Activated CD4-positive, alpha-beta T cell treated with anti-CD3 and anti-CD28 coated beads, Interleukin-10, Interleukin-2, amounts not matched to agents 100 ng/mL and 50 ng/mL, durations not matched to agents 16 hours and 8 hours (primary cell): ENCODE measurements at regions not wholly inside any gene's neighbourhood (a gene's known extent, or its start where the extent isn't known, plus 50 kb on each side); places are given as distances from the start of the nearest gene placed in this dataset.
"Not testable (repeated sequence)": the region's sequence is repeated elsewhere in the genome, so short reads cannot be mapped to it uniquely, and the experiment has no call there.

Experiments
- DNase-seq: peaks from one replicate; pipeline ENCODE4 v3.0.0-alpha.2; 2020

- no peak for DNase-seq
These were observed 192.8 kb upstream of the CDH11 start for GRCh38 chr16:65314627-65315008.

- no peak for DNase-seq
These were observed 192.2 kb upstream of the CDH11 start for GRCh38 chr16:65313936-65314626.

GRCh38 chr16:65312795-65313194, 190.9 kb upstream of the CDH11 start:
- DNase-seq = no peak

GRCh38 chr16:65312071-65312470, 190.2 kb upstream of the CDH11 start:
- DNase-seq = no peak

GRCh38 chr16:65310491-65310890, 188.6 kb upstream of the CDH11 start:
- DNase-seq = not testable (repeated sequence)

GRCh38 chr16:65309354-65309753, 187.5 kb upstream of the CDH11 start:
- DNase-seq = no peak

GRCh38 chr16:65308506-65308905, 186.6 kb upstream of the CDH11 start:
- DNase-seq = no peak

GRCh38 chr16:65307286-65307685, 185.4 kb upstream of the CDH11 start:
- no peak for DNase-seq

- DNase-seq = no peak
These were observed 184.9 kb upstream of the CDH11 start for GRCh38 chr16:65306722-65307121.

- no peak for DNase-seq
These were observed 184.4 kb upstream of the CDH11 start for GRCh38 chr16:65306300-65306699.

GRCh38 chr16:65305266-65305959, 183.6 kb upstream of the CDH11 start:
- DNase-seq = no peak

- no peak for DNase-seq
These were observed 179.2 kb upstream of the CDH11 start for GRCh38 chr16:65301029-65301428.

GRCh38 chr16:65297453-65297852, 175.6 kb upstream of the CDH11 start:
- no peak for DNase-seq

- DNase-seq = no peak
These were observed 173.7 kb upstream of the CDH11 start for GRCh38 chr16:65295527-65295926.

- no peak for DNase-seq
These were observed 172.8 kb upstream of the CDH11 start for GRCh38 chr16:65294708-65295107.

GRCh38 chr16:65294165-65294564, 172.3 kb upstream of the CDH11 start:
- DNase-seq = no peak

GRCh38 chr16:65289022-65289421, 167.2 kb upstream of the CDH11 start:
- DNase-seq = no peak

- DNase-seq = no peak
These were observed 165.4 kb upstream of the CDH11 start for GRCh38 chr16:65287307-65287706.

- no peak for DNase-seq
These were observed 163.5 kb upstream of the CDH11 start for GRCh38 chr16:65285128-65286048.

- no peak for DNase-seq
These were observed 162.8 kb upstream of the CDH11 start for GRCh38 chr16:65284626-65285025.

GRCh38 chr16:65283181-65283651, 161.4 kb upstream of the CDH11 start:
- DNase-seq = no peak

GRCh38 chr16:65281586-65281985, 159.7 kb upstream of the CDH11 start:
- DNase-seq = no peak

- DNase-seq = no peak
These were observed 159.1 kb upstream of the CDH11 start for GRCh38 chr16:65280845-65281512.
